AG09319 (cell line): ENCODE measurements at regions not wholly inside any gene's neighbourhood (a gene's known extent, or its start where the extent isn't known, plus 50 kb on each side); places are given as distances from the start of the nearest gene placed in this dataset.

Source experiments
- DNase-seq: peaks from one replicate; pipeline ENCODE4 v3.0.0-alpha.2; 2010; ENCODE audit warnings: low read depth; ENCODE audit errors: extremely low read depth
- CTCF ChIP-seq: IDR thresholded peaks from 2 replicates; pipeline ENCODE4 v1.5.1; 2011; ENCODE audit warnings: low read depth, mild to moderate bottlenecking, inconsistent platforms, low read length, moderate library complexity

- no peak for TF ChIP-seq CTCF
These were observed 159.9 kb upstream of the FER start for GRCh38 chr5:108587821-108588220.

GRCh38 chr5:108581026-108581425, 166.7 kb upstream of the FER start:
- TF ChIP-seq CTCF: no peak
- no peak for DNase-seq

More at GRCh38 chr5:108587821-108588220, 159.9 kb upstream of the FER start:
- DNase-seq: no peak

GRCh38 chr5:108579236-108579635, 168.5 kb upstream of the FER start:
- DNase-seq: no peak
- TF ChIP-seq CTCF: no peak; the same call in 1 of the 2 replicates

GRCh38 chr5:108578791-108579190, 168.9 kb upstream of the FER start:
- DNase-seq: no peak
- no peak for TF ChIP-seq CTCF

- no peak for TF ChIP-seq CTCF
- DNase-seq: no peak
These were observed 180.3 kb upstream of the FER start for GRCh38 chr5:108567429-108567828.

- TF ChIP-seq CTCF: no peak
- DNase-seq: no peak
These were observed 182.5 kb upstream of the FBXL17 start for GRCh38 chr5:108564441-108564840.

GRCh38 chr5:108562205-108562454, 180.2 kb upstream of the FBXL17 start:
- TF ChIP-seq CTCF: no peak

More at GRCh38 chr5:108562205-108562454, 180.2 kb upstream of the FBXL17 start:
- no peak for DNase-seq
